Activated CD8-positive, alpha-beta memory T cell treated with anti-CD3 and anti-CD28 coated beads, Interleukin-2, amount 50 U/mL, for 48 hours (primary cell): ENCODE measurements at regions not wholly inside any gene's neighbourhood (a gene's known extent, or its start where the extent isn't known, plus 50 kb on each side); places are given as distances from the start of the nearest gene placed in this dataset.
"Not testable (repeated sequence)": the region's sequence is repeated elsewhere in the genome, so short reads cannot be mapped to it uniquely, and the experiment has no call there.

Experiments
- DNase-seq: peaks from one replicate; pipeline ENCODE4 v3.0.0-alpha.2; 2020

DNA sequence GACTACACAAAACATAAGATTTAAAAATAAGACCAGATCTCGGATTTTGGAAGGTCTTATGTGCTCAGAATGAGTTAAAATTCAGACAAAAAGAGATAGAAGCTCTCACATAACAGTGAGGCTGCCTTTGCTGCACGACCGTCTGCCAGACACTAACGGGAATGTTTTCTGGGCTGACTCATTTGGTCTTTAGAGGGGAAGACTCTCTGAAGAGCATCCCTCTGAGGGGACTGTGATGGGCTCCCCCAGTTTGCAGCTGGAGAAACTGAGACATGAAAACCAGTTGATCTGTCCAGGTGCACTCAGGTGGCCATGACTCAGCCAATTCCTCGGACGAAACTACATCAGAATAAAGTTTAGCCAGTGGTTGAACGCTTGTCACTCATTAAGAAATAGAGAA lies 153.9 kb downstream of the RNASET2 start:
- no peak for DNase-seq

DNA sequence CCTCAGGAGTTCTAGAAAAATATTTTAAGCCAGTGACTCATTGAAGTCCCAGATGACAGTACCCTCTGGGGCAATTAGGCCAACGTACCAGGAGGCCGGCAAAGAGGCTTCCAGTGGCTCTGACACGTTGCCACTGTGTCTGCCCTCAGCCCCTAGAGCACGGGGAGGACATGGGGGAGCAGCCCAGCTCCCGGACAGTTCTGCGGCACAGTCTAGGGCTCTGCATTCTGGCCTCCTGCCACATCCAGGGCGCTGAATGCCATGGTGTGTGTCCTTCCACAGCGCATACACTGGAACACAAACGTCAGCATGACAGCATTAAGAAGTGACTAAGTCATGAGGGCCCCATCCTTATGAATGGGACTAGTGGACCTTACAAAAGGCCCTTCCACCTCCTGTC lies 156.2 kb downstream of the RNASET2 start:
- no peak for DNase-seq

DNA sequence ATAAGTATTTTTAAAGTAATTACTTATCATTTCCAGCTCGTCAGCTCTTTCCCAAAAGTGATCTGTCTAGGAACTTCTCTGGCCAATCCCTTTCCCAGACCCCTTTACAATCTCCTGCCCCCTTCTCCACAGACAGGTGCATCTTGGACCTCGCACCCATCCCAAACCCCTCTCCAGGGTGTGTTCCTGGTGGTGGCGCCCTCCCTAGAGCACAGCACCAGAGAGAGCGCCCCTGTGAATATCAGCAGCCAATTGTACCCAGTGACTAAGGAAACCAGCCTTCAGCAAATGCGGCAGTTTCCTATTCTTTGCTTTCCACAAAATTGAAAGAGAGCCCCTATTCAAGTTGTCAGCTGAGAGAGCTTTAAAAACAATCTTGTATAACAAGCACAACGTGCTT lies 157.7 kb downstream of the RNASET2 start:
- DNase-seq: no peak

DNA sequence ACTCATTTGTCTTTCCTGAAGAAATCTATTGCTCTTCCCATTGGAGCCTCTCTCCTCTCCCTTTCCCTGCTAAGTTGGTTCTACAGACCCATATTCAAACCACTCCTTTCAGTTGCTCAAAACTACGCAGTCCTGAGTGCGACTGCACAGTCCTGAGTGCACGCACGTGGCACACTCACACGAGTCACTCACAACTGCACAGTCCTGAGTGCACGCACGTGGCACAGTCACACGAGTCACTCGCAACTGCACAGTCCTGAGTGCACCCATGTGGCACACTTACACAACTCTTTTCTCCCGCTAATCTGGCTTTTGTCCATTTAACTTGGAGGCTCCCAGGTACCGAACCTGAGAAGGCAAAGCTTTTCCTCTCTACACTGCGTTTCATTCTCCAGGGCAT lies 159.7 kb downstream of the RNASET2 start:
- no peak for DNase-seq

DNA sequence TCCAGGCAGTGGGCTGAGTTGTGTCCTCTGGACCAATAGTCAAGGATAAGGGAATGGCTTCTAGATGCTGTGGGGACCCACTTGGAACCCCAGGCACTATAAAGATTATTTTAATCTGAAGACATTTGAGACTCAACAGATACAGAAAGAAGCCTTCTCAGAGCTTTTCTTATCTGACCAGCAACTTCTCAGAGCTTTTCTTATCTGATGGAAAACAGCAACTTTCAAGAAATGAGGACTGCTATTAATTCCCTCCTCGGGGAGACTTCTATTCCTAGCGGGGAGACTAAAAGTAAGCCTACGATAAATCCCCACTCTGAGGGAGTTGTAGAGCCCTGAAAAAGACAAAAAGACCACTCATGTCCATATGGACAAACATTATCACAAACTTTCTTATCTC lies 160.5 kb downstream of the RNASET2 start:
- no peak for DNase-seq

DNA sequence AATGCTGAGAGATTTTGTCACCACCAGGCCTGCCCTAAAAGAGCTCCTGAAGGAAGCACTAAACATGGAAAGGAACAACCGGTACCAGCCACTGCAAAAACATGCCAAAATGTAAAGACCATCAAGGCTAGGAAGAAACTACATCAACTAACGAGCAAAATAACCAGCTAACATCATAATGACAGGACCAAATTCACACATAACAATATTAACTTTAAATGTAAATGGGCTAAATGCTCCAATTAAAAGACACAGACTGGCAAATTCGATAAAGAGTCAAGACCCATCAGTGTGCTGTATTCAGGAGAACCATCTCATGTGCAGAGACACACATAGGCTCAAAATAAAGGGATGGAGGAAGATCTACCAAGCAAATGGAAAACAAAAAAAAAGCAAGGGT lies 163.8 kb upstream of the RPS6KA2 start:
- not testable (repeated sequence) for DNase-seq

DNA sequence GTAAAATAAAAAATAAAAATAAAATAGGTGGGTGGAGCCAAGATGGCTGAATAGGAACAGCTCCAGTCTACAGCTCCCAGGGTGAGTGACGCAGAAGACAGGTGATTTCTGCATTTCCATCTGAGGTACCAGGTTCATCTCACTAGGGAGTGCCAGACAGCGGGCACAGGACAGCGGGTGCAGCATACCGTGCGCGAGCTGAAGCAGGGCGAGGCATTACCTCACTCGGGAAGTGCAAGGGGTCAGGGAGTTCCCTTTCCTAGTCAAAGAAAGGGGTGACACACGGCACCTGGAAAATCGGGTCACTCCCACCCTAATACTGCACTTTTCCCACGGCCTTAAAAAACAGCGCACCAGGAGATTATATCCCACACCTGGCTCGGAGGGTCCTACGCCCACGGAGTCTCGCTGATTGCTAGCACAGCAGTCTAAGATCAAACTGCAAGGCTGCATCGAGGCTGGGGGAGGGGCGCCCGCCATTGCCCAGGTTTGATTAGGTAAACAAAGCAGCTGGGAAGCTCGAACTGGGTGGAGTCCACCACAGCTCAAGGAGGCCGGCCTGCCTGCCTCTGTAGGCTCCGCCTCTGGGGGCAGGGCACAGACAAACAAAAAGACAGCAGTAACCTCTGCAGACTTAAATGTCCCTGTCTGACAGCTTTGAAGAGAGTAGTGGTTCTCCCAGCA lies 161.9 kb upstream of the RPS6KA2 start:
- peak; percentile 28 for DNase-seq

DNA sequence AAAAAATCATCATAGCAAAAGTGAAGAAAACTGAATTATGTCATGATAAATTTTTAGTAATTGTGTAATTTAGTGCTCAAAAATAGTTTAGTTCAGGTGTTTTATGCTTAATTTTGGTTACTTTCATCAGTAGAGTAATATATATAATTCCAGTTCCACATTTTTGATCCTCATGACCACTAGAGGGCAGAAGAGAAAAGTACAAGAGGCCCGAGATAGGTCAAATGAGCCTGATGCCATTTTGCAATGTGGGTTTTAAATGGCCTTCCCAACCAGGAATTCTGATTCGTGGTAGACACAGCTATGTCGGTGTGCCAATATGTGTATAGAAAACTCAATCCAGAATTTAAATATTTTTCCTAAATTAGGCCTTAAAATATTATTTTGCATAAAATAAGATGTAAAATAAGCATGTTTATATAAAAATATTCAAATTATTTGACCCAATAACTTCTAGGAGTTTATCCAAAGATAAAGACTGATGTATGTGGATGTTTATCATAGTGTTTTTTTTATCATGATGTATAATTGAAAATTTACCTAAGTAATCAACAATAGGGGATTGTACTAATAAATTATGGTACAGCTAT lies 159.7 kb upstream of the RPS6KA2 start:
- DNase-seq: peak; percentile 22

DNA sequence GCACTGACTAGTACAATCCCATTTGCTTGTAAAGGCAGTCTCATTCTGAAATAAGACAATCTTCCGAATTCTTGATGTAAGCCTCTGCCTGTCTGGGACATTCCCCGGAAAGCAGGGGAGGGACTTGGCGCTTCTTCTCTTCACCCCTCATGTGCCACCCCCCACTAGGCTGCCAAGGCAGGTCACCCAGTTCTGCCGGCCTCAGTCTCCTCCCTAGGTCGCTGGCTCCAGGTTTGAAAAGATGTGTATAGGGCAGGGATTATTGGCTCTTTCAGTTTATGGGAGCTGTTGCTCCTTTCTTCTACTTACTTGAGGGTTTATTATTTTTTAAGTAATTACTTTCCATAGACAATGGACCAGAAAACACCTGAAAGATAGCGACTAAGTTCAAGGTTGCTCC lies 158.1 kb upstream of the RPS6KA2 start:
- DNase-seq: no peak

DNA sequence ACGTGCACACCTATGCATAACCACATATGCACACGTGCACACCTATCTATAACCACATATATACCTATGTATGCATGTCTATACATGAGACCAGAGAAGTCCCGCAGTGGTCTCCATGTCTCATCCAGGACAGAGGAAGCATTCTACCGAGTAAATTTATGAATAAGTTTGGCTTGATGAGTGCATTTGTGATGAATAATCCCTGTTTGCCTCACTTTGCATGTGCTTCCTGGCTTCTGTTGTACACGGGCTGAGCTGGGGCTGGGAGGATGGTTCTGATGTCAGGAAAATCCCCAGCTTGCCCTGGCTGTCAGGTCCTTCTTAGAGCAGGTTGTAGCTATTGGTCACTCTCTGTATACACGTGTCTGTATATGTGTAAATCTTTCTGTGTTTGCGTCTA lies 157.6 kb upstream of the RPS6KA2 start:
- peak; percentile 8 for DNase-seq

DNA sequence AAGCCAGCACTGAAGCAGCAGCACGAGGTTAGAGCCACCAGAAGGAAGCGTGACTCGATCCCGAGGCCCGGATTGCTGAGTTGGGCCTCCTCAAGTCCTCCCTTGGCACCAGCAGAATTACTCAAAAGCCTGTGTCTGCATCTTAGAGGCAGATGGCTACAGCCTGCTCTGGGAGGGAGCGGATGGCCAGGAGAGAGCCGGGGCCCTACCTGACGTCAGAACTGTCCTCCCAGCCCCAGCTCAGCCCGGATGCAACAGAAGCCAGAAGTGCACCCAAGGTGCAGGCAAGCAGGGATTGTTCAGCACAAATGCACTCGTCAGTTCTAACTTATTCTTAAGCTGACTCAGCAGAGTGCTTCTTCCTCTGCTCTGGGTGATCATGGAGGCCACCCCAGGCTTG lies 155.5 kb upstream of the RPS6KA2 start:
- DNase-seq: peak; percentile 35

DNA sequence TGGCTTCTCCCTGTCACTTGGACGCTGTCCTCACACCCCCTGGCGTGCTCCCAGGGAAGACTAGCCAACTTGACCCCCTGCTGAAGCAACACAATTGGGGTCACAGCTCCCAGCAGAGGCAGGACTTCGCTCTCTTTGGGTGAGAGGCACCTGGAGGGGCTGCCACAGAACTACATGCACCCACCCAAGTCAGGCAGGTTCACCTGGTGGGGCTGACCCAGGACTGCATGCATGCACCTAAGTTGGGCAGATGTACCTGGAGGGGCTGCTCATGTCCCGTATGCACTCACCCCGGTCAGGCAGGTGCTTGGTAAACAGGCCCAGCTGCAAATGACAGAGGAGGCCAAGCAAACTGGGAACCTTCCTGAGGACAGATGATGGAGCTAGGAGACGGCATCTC lies 154.3 kb upstream of the RPS6KA2 start:
- DNase-seq: peak; percentile 15

DNA sequence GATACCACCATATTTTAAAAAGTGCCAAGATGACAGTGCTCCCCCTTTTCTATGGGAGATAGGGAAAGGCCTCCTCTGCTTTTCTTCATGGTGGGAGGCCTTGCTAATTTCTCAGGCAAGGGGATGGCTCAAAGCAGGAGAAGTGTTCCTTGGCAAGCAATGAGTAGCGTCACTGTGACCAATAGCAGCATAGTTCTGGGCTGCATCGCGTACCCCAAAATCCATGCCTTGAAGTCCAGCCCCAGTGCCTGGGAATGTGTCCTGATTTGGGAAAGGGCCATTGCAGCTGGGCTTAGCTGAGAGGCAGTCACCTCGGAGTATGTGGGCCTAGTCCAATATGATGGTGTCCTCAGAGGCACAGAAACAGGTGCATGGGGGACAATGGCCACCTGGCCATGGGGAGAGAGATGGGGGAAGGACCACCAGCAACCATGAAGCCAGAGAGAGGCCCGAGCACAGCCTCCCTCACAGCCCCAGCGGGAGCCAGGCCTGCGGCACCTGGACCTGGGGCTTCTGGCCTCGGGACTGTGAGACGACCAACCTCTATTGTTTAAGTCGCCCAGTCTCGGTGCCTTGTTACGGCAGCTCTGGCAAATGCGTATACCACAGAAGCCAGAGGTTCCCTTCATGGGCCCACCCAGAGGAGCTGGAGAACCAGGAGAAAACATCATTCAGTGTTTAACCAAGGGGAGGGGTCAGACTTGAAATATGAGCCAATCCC lies 153.1 kb upstream of the RPS6KA2 start:
- peak; percentile 37 for DNase-seq

DNA sequence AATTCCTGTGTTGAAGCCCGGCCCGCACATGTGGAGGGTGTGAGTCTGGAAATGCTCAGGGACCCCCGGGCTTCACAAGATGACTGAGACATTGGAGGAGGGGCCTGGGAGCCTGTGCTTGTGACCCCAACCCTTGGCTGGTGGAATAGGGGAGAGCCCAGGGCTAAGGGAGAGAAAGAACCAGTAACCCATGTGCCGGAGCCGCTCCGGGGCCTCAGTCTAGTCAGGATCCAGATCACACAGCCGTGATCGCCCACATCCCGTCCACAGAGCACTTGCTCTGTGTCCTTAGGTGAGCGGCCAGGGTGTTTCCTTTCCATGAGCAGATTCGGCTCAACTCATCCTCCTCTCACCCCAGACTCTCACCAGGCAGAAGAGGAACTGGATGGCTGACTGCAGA lies 152.3 kb upstream of the RPS6KA2 start:
- peak; percentile 28 for DNase-seq

DNA sequence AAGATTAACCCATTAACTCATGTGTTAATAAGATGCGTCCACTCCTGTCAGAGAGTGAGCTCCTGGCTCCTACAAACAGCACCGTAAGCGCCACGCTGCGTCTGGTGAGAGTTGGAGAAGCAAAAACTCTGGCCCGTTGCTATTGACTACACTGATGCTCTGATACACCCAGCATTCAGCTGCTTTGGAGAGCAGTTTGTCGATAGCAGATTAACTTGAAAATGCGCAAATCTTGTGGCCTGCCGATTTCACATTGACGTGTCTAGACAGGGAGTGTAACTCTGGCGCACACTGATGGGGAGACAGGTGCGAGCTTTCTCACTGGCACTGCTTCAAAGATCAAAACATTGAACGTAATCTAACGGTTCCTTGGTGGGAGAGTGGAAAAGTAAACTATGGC lies 151.7 kb upstream of the RPS6KA2 start:
- DNase-seq: peak; percentile 33

DNA sequence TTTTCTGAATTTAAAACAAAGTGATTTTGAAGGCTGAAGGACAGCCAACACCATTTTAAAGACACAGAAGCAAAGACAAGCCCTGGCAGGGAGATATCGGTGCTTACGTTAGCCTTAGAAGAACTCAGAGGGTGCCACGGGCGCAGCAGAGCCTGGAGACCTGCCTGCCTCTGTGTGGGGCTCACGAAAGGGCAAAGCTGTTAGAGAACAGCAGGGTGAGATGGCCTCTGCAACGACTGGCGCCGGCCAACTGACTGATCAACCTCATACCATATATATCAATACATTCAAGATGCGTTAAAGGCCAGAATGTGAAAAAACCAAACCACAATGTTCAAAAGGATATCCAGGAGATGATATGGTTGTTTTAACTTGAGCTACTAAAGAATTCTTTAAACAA lies 151.0 kb upstream of the RPS6KA2 start:
- peak; percentile 40 for DNase-seq

DNA sequence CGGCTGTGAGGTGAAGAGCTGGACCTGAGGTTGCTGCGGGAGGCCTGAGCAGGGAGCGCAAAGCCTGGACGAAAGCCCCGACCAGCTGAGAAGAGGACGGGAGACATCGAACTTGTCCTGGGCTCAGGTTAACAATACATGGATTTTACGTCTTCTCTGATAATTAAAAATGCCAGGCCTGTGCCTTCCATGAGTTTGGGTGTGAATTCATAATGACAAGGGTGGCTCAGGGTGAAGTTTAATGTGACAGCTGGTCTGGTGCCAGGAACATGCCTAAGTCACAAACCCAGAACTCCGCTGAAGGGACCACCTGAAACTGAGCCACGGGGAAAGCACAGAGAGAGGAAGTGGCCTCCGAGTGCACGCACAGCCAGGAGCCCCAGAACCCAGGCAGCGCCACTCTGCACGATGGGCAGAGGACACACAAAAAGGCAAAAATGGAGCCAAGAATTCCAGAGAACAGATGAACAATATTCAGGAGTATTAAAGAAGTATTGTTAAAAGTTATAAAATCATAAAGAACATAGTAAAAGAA lies 150.1 kb upstream of the RPS6KA2 start:
- DNase-seq: peak; percentile 30

DNA sequence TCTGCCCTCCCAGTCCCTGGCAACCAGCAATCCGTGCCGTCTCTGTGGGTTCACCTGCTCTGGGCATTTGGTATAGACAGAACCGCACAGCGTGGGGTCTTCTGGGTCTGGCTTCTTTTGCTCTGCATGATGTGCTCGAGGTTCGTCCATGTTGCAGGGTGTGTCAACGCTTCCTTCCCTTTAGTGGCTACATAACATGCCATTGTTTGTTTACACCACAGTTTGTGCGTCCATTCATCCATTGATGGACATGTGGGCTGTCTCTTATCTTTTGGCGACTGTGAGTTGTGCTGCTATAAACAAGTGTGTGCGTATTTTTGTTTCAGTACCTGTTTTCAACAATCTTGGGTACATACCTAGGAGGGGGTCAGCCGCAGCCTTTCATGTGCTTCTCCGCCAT lies 149.5 kb upstream of the RPS6KA2 start:
- peak; percentile 41 for DNase-seq

DNA sequence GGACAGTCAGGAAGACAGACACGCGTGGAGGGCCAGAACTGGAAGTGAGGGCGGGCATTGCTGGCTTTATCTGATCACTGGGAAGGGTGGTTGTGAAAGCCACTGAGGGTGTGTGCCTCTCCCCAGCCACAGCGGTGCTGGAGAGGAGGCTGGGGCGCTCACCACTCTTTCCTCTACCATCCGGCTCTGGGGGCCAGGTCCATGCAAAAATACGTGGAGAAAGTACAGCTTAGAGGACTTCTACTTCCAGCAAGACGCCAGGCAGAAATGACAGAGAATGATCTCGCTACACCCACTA lies 148.8 kb upstream of the RPS6KA2 start:
- no peak for DNase-seq

DNA sequence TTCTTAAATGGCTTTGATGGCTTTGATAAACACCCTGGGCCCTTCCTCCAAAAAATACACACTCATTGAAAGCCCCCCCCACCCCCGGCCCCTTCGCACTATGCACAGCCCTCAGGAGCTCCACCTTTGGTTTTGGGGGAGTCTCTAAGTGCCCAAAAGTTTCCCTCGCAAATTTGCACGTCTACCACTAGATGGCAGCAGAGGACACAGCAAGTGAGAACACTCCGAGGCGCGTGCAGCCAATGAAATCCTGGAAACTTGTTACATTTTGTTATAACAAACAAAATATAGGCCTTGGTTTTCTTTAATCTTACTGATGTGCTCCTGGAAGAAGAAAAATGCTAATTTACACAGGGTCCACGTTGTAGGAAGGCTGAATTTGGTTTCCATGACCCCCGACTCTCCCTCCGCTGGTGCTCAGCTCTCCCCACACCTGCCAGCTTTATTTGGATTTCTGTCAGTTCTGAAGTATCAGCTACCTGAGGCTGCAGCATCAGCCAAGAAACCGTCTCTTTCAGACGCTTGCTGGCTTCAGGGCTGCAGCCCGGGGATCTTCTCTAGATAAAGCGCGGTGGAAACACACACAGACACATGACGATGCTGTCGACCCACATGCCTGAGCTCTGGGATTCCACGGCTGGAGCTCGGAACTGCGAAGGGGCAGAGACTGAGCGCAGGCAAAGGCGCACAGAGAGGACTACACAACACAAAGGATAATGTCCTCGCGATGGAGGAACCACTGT lies 148.3 kb upstream of the RPS6KA2 start:
- peak; percentile 73 for DNase-seq

DNA sequence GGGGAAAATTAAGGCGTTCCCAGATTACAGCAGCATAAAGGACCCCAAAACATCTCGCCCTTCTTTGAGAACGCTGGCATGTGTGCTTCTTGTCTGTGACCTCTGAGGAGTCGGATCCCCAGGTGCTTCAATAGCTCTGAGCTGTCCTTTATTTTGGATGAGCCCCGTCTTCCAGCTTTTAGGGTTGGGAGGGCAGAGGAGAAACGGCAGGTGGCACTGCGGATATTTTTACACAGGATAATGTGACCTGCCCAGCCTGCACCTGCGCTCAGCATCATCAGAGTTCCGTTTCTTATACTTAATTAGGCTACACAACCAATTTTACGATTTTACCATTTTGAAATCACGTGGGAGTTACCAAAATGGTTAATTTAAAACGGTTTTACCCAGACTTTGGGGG lies 147.7 kb upstream of the RPS6KA2 start:
- DNase-seq: peak; percentile 36

DNA sequence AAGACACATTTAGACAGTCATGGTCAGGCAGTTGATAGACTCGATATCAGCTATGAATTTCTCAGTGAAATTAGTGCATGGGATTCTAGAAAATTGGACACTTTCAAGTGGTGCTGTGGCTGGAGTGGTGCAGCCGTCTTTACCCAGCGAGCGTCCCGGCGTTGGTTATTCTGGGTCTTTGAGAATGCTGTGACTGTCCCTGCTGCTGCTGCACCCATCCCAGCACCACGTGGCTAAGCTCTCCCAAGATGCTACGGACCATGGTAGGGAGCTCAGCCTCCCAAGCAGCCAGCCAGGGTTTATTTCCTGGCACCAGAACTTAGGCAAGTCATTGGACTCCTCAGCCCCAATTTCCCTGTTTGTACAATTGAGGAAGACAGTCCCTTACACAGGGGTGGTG lies 147.2 kb upstream of the RPS6KA2 start:
- peak; percentile 38 for DNase-seq

DNA sequence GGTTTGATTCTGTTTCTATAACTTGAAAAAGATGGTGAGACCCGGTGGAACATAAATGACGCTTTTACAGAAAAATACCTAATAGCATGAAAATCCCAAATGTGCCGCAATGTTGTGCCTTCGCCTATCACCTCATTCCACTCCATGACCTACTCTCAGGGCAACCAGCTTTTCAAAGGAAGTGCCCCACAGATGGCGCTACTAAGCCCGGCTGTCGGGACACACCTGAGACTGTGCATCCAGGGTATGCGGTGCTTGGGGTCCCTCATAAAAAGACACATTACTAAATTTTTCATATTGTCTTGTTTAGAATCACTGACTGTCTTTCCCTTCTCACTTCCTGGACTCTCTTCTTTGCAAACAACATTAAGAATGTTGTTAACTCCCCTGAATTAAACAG lies 145.5 kb upstream of the RPS6KA2 start:
- DNase-seq: no peak

DNA sequence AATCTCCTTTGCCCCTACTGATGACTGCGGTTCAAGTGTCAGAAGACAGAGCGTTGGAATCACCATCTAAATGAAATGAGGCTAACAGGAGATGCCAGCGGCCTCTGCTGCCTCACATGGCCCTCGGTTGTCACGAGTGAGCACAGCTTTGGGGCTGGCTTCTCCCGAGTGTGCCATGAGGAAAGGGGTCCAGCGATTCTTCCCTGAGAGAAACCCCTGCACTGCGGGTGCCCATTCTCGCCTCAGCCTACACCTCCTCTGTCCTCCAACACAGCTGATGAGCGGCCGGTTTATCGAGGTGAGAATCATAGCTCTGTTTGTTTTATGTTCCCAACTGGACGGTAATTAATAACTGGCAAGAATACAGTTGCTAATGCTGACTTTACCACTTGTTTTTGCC lies 144.7 kb upstream of the RPS6KA2 start:
- peak; percentile 38 for DNase-seq
